SK-N-SH treated with all-trans-retinoic acid at 6 μM for 48 hours (cell line): ENCODE measurements at regions not wholly inside any gene's neighbourhood (a gene's known extent, or its start where the extent isn't known, plus 50 kb on each side); places are given as distances from the start of the nearest gene placed in this dataset.

Experiments
- ATAC-seq: fragments of 200-7000 bp; cut with Tn5 transposase; 3 replicates; pipeline ENCODE4 v1.9.1; 2020; ENCODE audit warnings: mild to moderate bottlenecking, moderate library complexity
- ARNTL ChIP-seq: fragments of 450-650 bp; formaldehyde crosslinking; IDR thresholded peaks from 2 replicates; pipeline ENCODE4 v1.5.0; 2020; ENCODE audit warnings: low read depth, mild to moderate bottlenecking, moderate library complexity, borderline replicate concordance
- BACH2 ChIP-seq: fragments of 250-450 bp; sonication (Bioruptor Pico); IDR thresholded peaks from 2 replicates; pipeline ENCODE4 v1.9.0; 2021; ENCODE audit warnings: mild to moderate bottlenecking, borderline replicate concordance
- CREB5 ChIP-seq: fragments of 250-450 bp; sonication (Bioruptor Pico); IDR thresholded peaks from 2 replicates; pipeline ENCODE4 v1.5.1; 2020; ENCODE audit warnings: low read depth, mild to moderate bottlenecking, moderate library complexity
- CSDC2 ChIP-seq: fragments of 250-450 bp; sonication (Bioruptor Pico); IDR thresholded peaks from 2 replicates; pipeline ENCODE4 v1.5.0; 2020; ENCODE audit warnings: mild to moderate bottlenecking, moderate library complexity
- CSRNP3 ChIP-seq: fragments of 250-450 bp; sonication (Bioruptor Pico); IDR thresholded peaks from 2 replicates; pipeline ENCODE4 v1.5.1; 2021; ENCODE audit warnings: mild to moderate bottlenecking, moderate library complexity
- ESRRG ChIP-seq: fragments of 250-450 bp; sonication (Bioruptor Pico); IDR thresholded peaks from 2 replicates; pipeline ENCODE4 v1.6.1; 2021; ENCODE audit warnings: mild to moderate bottlenecking
- ISL1 ChIP-seq: fragments of 250-450 bp; sonication (Bioruptor Pico); IDR thresholded peaks from 2 replicates; pipeline ENCODE4 v2.1.2; 2022; ENCODE audit warnings: mild to moderate bottlenecking, moderate library complexity
- OSR1 ChIP-seq: fragments of 250-450 bp; sonication (Bioruptor Pico); IDR thresholded peaks from 2 replicates; pipeline ENCODE4 v1.8.0; 2022; ENCODE audit warnings: moderate library complexity, mild to moderate bottlenecking, inconsistent platforms
- PATZ1 ChIP-seq: fragments of 250-450 bp; sonication (Bioruptor Pico); IDR thresholded peaks from 2 replicates; pipeline ENCODE4 v1.8.0; 2020; ENCODE audit warnings: mild to moderate bottlenecking, moderate library complexity, borderline replicate concordance
- POU6F1 ChIP-seq: fragments of 250-450 bp; sonication (Bioruptor Pico); IDR thresholded peaks from 2 replicates; pipeline ENCODE4 v1.8.0; 2021; ENCODE audit warnings: low read depth, mild to moderate bottlenecking, moderate library complexity, borderline replicate concordance
- PPARA ChIP-seq: fragments of 250-450 bp; sonication (Bioruptor Pico); IDR thresholded peaks from 2 replicates; pipeline ENCODE4 v1.5.0; 2020; ENCODE audit warnings: mild to moderate bottlenecking, borderline replicate concordance
- RARB ChIP-seq: fragments of 250-450 bp; sonication (Bioruptor Pico); IDR thresholded peaks from 2 replicates; pipeline ENCODE4 v1.8.0; 2021; ENCODE audit warnings: mild to moderate bottlenecking, moderate library complexity
- SNAI2 ChIP-seq: fragments of 250-450 bp; sonication (Bioruptor Pico); IDR thresholded peaks from 2 replicates; pipeline ENCODE4 v1.5.0; 2020; ENCODE audit warnings: mild to moderate bottlenecking, moderate library complexity
- TSHZ2 ChIP-seq: fragments of 250-450 bp; sonication (Bioruptor Pico); IDR thresholded peaks from 2 replicates; pipeline ENCODE4 v1.5.0; 2020; ENCODE audit warnings: mild to moderate bottlenecking, moderate library complexity
- ZC3H10 ChIP-seq: fragments of 250-450 bp; sonication (Bioruptor Pico); IDR thresholded peaks from 2 replicates; pipeline ENCODE4 v1.5.1; 2021; ENCODE audit warnings: mild to moderate bottlenecking, moderate library complexity
- ZFP3 ChIP-seq: fragments of 250-450 bp; sonication (Bioruptor Pico); IDR thresholded peaks from 2 replicates; pipeline ENCODE4 v1.5.0; 2020; ENCODE audit warnings: mild to moderate bottlenecking, moderate library complexity
- ZFP30 ChIP-seq: fragments of 450-650 bp; formaldehyde crosslinking; IDR thresholded peaks from 2 replicates; pipeline ENCODE4 v1.5.0; 2022; ENCODE audit warnings: mild to moderate bottlenecking, moderate library complexity
- ZNF565 ChIP-seq: fragments of 450-650 bp; formaldehyde crosslinking; conservative IDR thresholded peaks from 2 replicates; pipeline ENCODE4 v1.5.0; 2020; ENCODE audit warnings: low read depth, mild to moderate bottlenecking, moderate library complexity
- ZNF70 ChIP-seq: fragments of 450-650 bp; formaldehyde crosslinking; IDR thresholded peaks from 2 replicates; pipeline ENCODE4 v1.5.0; 2020; ENCODE audit warnings: mild to moderate bottlenecking, moderate library complexity
- ZNF8 ChIP-seq: fragments of 450-650 bp; formaldehyde crosslinking; IDR thresholded peaks from 2 replicates; pipeline ENCODE4 v1.5.0; 2020; ENCODE audit warnings: mild to moderate bottlenecking, moderate library complexity

- no peak for TF ChIP-seq ZNF8 (CRISPR knock-in tag)
- no peak for TF ChIP-seq SNAI2 (CRISPR knock-in tag)
- TF ChIP-seq ARNTL (CRISPR knock-in tag) = no peak
- no peak for TF ChIP-seq TSHZ2 (CRISPR knock-in tag)
- TF ChIP-seq ZFP30 (CRISPR knock-in tag) = no peak
- no peak for TF ChIP-seq PPARA
- TF ChIP-seq CSDC2 = no peak
- TF ChIP-seq BACH2 (CRISPR knock-in tag) = no peak
- no peak for TF ChIP-seq CREB5
- no peak for TF ChIP-seq ZNF70 (CRISPR knock-in tag)
- TF ChIP-seq CSRNP3 (CRISPR knock-in tag) = no peak
- no peak for TF ChIP-seq OSR1
- no peak for TF ChIP-seq ZFP3
- no peak for TF ChIP-seq PATZ1
- TF ChIP-seq POU6F1 (CRISPR knock-in tag) = no peak
- no peak for TF ChIP-seq ISL1
- TF ChIP-seq ZNF565 = no peak
- no peak for ATAC-seq
These were observed 299.4 kb upstream of the IRX3 start for GRCh38 chr16:54585998-54586340.

GRCh38 chr16:54585094-54585997 is 298.8 kb upstream of the IRX3 start:
- ATAC-seq = no peak
- TF ChIP-seq TSHZ2 (CRISPR knock-in tag) = no peak
- TF ChIP-seq ARNTL (CRISPR knock-in tag) = no peak
- no peak for TF ChIP-seq SNAI2 (CRISPR knock-in tag)
- TF ChIP-seq ISL1 = no peak
- TF ChIP-seq PPARA = no peak
- no peak for TF ChIP-seq ZFP3
- no peak for TF ChIP-seq ZNF565
- TF ChIP-seq RARB (CRISPR knock-in tag) = no peak
- no peak for TF ChIP-seq PATZ1
- no peak for TF ChIP-seq ZC3H10 (CRISPR knock-in tag)
- no peak for TF ChIP-seq CSRNP3 (CRISPR knock-in tag)
- TF ChIP-seq ESRRG = no peak
- no peak for TF ChIP-seq CREB5
- TF ChIP-seq CSDC2 = no peak
